Activated naive CD4-positive, alpha-beta T cell (primary cell): ENCODE measurements at regions not wholly inside any gene's neighbourhood (a gene's known extent, or its start where the extent isn't known, plus 50 kb on each side); places are given as distances from the start of the nearest gene placed in this dataset.

Source experiments
- DNase-seq, 4 experiments: peaks; one replicate each; lab custom pipeline; 2025; lab: John Stamatoyannopoulos, UW

- no peak for DNase-seq
These were observed 311.3 kb upstream of the DDHD1 start for GRCh38 chr14:53464376-53464775.

GRCh38 chr14:53462931-53463778, 310.0 kb upstream of the DDHD1 start:
- no peak for DNase-seq

GRCh38 chr14:53461858-53462257, 308.7 kb upstream of the DDHD1 start:
- DNase-seq = no peak

GRCh38 chr14:53460544-53460943, 307.4 kb upstream of the DDHD1 start:
- DNase-seq = no peak

GRCh38 chr14:53458368-53458814, 305.3 kb upstream of the DDHD1 start:
- DNase-seq = no peak

GRCh38 chr14:53456931-53457330, 303.8 kb upstream of the DDHD1 start:
- no peak for DNase-seq

GRCh38 chr14:53452005-53452673, 299.0 kb upstream of the DDHD1 start:
- DNase-seq = no peak

- DNase-seq = no peak
These were observed 297.7 kb upstream of the DDHD1 start for GRCh38 chr14:53450871-53451270.

GRCh38 chr14:53448682-53449081, 295.6 kb upstream of the DDHD1 start:
- no peak for DNase-seq

GRCh38 chr14:53444677-53445312, 291.7 kb upstream of the DDHD1 start:
- DNase-seq = no peak

GRCh38 chr14:53441789-53442188, 288.7 kb upstream of the DDHD1 start:
- no peak for DNase-seq

GRCh38 chr14:53437858-53438257, 284.7 kb upstream of the DDHD1 start:
- DNase-seq = no peak

GRCh38 chr14:53432378-53432802, 279.3 kb upstream of the DDHD1 start:
- no peak for DNase-seq

GRCh38 chr14:53430870-53431269, 277.7 kb upstream of the DDHD1 start:
- DNase-seq = no peak

GRCh38 chr14:53412819-53413675, 259.9 kb upstream of the DDHD1 start:
- no peak for DNase-seq

GRCh38 chr14:53411125-53411524, 258.0 kb upstream of the DDHD1 start:
- DNase-seq = no peak

GRCh38 chr14:53409969-53410368, 256.8 kb upstream of the DDHD1 start:
- no peak for DNase-seq

GRCh38 chr14:53409289-53409688, 256.2 kb upstream of the DDHD1 start:
- DNase-seq = no peak

- no peak for DNase-seq
These were observed 255.2 kb upstream of the DDHD1 start for GRCh38 chr14:53408175-53408879.

- no peak for DNase-seq
These were observed 253.4 kb upstream of the DDHD1 start for GRCh38 chr14:53406519-53406918.

GRCh38 chr14:53401646-53402045, 248.5 kb upstream of the DDHD1 start:
- DNase-seq = no peak
